ENCODE measurements at regions not wholly inside any gene's neighbourhood (a gene's known extent, or its start where the extent isn't known, plus 50 kb on each side); places are given as distances from the start of the nearest gene placed in this dataset.

GRCh38 chr5:100646691-100647090 lies 111.5 kb downstream of the FAM174A start:
- TF ChIP-seq CHD2 (IDR thresholded peaks at IDR 0.05; ENCODE audit: low read length) (no peak), POLR2AphosphoS5 (IDR thresholded peaks at IDR 0.05; ENCODE audit: low read depth, low read length) (no peak), SAP30 (IDR thresholded peaks at IDR 0.05; ENCODE audit: insufficient read depth, insufficient replicate concordance, low read length) (no peak), FOSL1 (IDR thresholded peaks at IDR 0.05; ENCODE audit: insufficient read depth, low read depth, low read length) (no peak), SUZ12 (IDR thresholded peaks at IDR 0.05; ENCODE audit: low read length) (no peak), POLR2A (IDR thresholded peaks at IDR 0.05; ENCODE audit: control extremely low read depth in 1 of 2, low read depth in 2 of 2, low read length in 2 of 2) (no peak), CTCF (IDR thresholded peaks at IDR 0.05; ENCODE audit: control extremely low read depth in 1 of 3, insufficient read depth in 1 of 3, low read depth in 1 of 3, low read length in 3 of 3) (no peak), CEBPB (IDR thresholded peaks at IDR 0.05; ENCODE audit: low read depth, low read length) (no peak), SIN3A (conservative IDR thresholded peaks at IDR 0.05 in 1 of 2, IDR thresholded peaks at IDR 0.05 in 1 of 2; ENCODE audit: low read depth in 1 of 2, low read length in 2 of 2) (no peak), NRF1 (IDR thresholded peaks at IDR 0.05; ENCODE audit: low read depth, low read length) (no peak)

Measured in H1 (cell line).